Caco-2 (cell line): ENCODE measurements at regions not wholly inside any gene's neighbourhood (a gene's known extent, or its start where the extent isn't known, plus 50 kb on each side); places are given as distances from the start of the nearest gene placed in this dataset.

ENCODE experiments used
- BruUV-seq: library from RNA; stranded (reverse); fragments of 400-500 nt; replicated peaks from 2 replicates; lab custom pipeline; 2021; lab: Mats Ljungman, UMichigan
- CTCF ChIA-PET: fragments of 300-600 bp; sonication (Branson Sonifier 250); formaldehyde crosslinking; loops from one replicate; lab custom pipeline; 2022; ENCODE audit warnings: antibody characterized with exemption; lab: Charles Lee
- POLR2A ChIA-PET: fragments of 300-600 bp; sonication (Branson Sonifier 250); formaldehyde crosslinking; loops from one replicate; lab custom pipeline; 2022; ENCODE audit warnings: antibody characterized with exemption; lab: Charles Lee
- DNase-seq, 2 experiments: peaks; one replicate each; pipeline versions ENCODE4 v3.0.0 to v3.0.0-alpha.2; 2020 to 2022
- H3K27me3 ChIP-seq: replicated peaks from 2 replicates; pipeline ENCODE4 v1.6.0; 2011; ENCODE audit warnings: low read length; ENCODE audit not compliant: control insufficient read depth, insufficient read depth
- H3K36me3 ChIP-seq: 2 replicates; pipeline ENCODE4 v1.5.1; 2011; ENCODE audit warnings: low read length; ENCODE audit not compliant: control insufficient read depth, insufficient read depth
- H3K4me1 ChIP-seq: fragments of 250-450 bp; sonication (Bioruptor Pico); 2 replicates; pipeline ENCODE4 v1.5.1; 2020; ENCODE audit warnings: mild to moderate bottlenecking
- H3K4me3 ChIP-seq: 2 replicates; pipeline ENCODE4 v1.5.1; 2011; ENCODE audit warnings: low read depth, mild to moderate bottlenecking, control low read depth, low read length
- H3K9me3 ChIP-seq: fragments of 250-450 bp; sonication (Bioruptor Pico); 2 replicates; pipeline ENCODE4 v1.5.1; 2020; ENCODE audit warnings: mild to moderate bottlenecking, moderate library complexity
- H3K27ac Mint-ChIP-seq: one replicate; pipeline ENCODE4 v1.8.0; 2022; ENCODE audit warnings: mixed read lengths; ENCODE audit not compliant: unreplicated experiment
- H3K27me3 Mint-ChIP-seq: one replicate; pipeline ENCODE4 v1.8.0; 2022; ENCODE audit warnings: mixed read lengths; ENCODE audit not compliant: insufficient read depth, unreplicated experiment
- H3K36me3 Mint-ChIP-seq: one replicate; pipeline ENCODE4 v1.8.0; 2022; ENCODE audit warnings: mild to moderate bottlenecking, mixed read lengths; ENCODE audit not compliant: insufficient read depth, unreplicated experiment
- H3K4me1 Mint-ChIP-seq: one replicate; pipeline ENCODE4 v1.8.0; 2022; ENCODE audit warnings: low read depth, mixed read lengths; ENCODE audit not compliant: unreplicated experiment
- H3K4me3 Mint-ChIP-seq: one replicate; pipeline ENCODE4 v1.8.0; 2022; ENCODE audit warnings: mild to moderate bottlenecking, moderate library complexity, mixed read lengths; ENCODE audit not compliant: unreplicated experiment
- H3K9me3 Mint-ChIP-seq: one replicate; pipeline ENCODE4 v1.8.0; 2022; ENCODE audit warnings: mixed read lengths; ENCODE audit not compliant: unreplicated experiment
- intact Hi-C: fragments of 100-400 bp; cut with micrococcal nuclease; formaldehyde crosslinking; loops from one replicate; pipeline ENCODE4 v1.10.0; 2022; ENCODE audit not compliant: unreplicated experiment
- TF ChIP-seq, protein P1 (sequence below), 2 experiments: fragments of 200-600 bp in 1 of 2; IDR thresholded peaks; 1 replicate in 1 of 2; 2 replicates in 1 of 2; pipeline versions ENCODE4 v1.5.1 to v1.8.0; 2011 to 2022; ENCODE audit warnings: antibody characterized with exemption in 1 of 2, control low read depth in 1 of 2, inconsistent platforms in 1 of 2, low read depth in 1 of 2, low read length in 1 of 2, mild to moderate bottlenecking in 1 of 2, moderate library complexity in 1 of 2; ENCODE audit not compliant: insufficient read depth in 1 of 2, severe bottlenecking in 1 of 2, unreplicated experiment in 1 of 2

DNA sequence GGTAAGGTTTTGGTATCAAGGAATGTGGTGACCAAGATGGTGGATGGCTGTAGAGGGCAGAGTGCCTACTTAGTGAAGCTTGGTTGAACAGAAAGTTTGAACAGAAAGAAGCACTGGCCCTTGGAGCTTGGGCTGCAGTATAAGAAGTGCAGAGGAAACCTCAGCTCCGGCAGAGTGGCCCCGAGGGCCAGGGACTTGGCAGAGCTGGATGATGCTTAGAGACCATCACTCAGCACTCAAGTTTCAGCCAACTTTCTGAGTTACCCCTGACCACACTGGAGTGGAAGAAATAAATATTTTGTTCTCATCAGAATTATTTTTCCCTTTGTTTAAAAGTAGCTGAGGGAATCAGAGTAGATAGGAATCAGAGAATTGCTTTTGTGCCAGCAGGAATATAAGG, 336.7 kb downstream of the C7orf25 start:
- intact Hi-C loops, result no loop called here
- H3K36me3 ChIP-seq, result no peaks in the 10 kb centered on the region
- Mint-ChIP-seq H3K4me3 (no peak overlapping the region), H3K9me3 (peaks cover 16% of the 10 kb centered on the region), H3K27me3 (peaks cover 9% of the 10 kb centered on the region), H3K36me3 (no peaks in the 10 kb centered on the region), H3K27ac (no peak overlapping the region), H3K4me1 (no peaks in the 10 kb centered on the region)
- H3K9me3 ChIP-seq, result no peaks in the 10 kb centered on the region
- no peak for DNase-seq
- no TSS peak for BruUV-seq
- ChIA-PET POLR2A (no interaction called here), CTCF (no interaction called here)
- H3K4me3 ChIP-seq, result no peak overlapping the region
- H3K27me3 ChIP-seq, result no peaks in the 10 kb centered on the region
- TF ChIP-seq, protein P1, sequence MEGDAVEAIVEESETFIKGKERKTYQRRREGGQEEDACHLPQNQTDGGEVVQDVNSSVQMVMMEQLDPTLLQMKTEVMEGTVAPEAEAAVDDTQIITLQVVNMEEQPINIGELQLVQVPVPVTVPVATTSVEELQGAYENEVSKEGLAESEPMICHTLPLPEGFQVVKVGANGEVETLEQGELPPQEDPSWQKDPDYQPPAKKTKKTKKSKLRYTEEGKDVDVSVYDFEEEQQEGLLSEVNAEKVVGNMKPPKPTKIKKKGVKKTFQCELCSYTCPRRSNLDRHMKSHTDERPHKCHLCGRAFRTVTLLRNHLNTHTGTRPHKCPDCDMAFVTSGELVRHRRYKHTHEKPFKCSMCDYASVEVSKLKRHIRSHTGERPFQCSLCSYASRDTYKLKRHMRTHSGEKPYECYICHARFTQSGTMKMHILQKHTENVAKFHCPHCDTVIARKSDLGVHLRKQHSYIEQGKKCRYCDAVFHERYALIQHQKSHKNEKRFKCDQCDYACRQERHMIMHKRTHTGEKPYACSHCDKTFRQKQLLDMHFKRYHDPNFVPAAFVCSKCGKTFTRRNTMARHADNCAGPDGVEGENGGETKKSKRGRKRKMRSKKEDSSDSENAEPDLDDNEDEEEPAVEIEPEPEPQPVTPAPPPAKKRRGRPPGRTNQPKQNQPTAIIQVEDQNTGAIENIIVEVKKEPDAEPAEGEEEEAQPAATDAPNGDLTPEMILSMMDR (IDR thresholded peaks at IDR 0.05; ENCODE audit: insufficient read depth in 1 of 2, low read depth in 1 of 2, low read length in 1 of 2, severe bottlenecking in 1 of 2, unreplicated experiment in 1 of 2), result no peak
- H3K4me1 ChIP-seq, result no peaks in the 10 kb centered on the region

DNA sequence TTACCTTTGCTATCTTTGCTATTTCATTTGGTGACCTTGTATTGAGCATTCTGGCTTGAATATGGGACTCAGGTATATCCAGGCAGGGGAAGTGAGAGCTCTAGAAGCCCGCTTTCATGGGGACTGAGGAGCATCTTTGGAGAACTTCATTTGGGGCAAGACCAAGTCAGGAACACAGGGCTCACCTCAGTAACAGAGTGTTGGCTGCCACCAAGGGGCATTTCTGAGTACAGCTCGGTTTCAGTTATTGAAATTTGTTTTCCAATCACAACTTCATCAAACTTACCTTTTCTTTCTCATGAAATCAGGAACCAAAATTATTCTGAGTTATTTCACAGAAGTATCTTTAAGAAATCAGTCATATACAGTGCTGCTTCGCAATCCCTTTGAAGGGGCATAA, 337.2 kb downstream of the C7orf25 start:
- H3K9me3 ChIP-seq, result no peaks in the 10 kb centered on the region
- H3K36me3 ChIP-seq, result no peaks in the 10 kb centered on the region
- no TSS peak for BruUV-seq
- ChIA-PET POLR2A (no interaction called here), CTCF (no interaction called here)
- no peak for DNase-seq
- H3K4me3 ChIP-seq, result no peak overlapping the region
- H3K27ac Mint-ChIP-seq, result no peak overlapping the region
- H3K36me3 Mint-ChIP-seq, result no peaks in the 10 kb centered on the region
- no peak overlapping the region for H3K4me3 Mint-ChIP-seq
- peaks cover 16% of the 10 kb centered on the region for H3K9me3 Mint-ChIP-seq
- TF ChIP-seq, protein P1 (IDR thresholded peaks at IDR 0.05; ENCODE audit: insufficient read depth in 1 of 2, low read depth in 1 of 2, low read length in 1 of 2, severe bottlenecking in 1 of 2, unreplicated experiment in 1 of 2), result no peak
- no peaks in the 10 kb centered on the region for H3K4me1 Mint-ChIP-seq
- H3K4me1 ChIP-seq, result no peaks in the 10 kb centered on the region
- H3K27me3 Mint-ChIP-seq, result peaks cover 13% of the 10 kb centered on the region
- intact Hi-C loops, result no loop called here
- no peaks in the 10 kb centered on the region for H3K27me3 ChIP-seq

DNA sequence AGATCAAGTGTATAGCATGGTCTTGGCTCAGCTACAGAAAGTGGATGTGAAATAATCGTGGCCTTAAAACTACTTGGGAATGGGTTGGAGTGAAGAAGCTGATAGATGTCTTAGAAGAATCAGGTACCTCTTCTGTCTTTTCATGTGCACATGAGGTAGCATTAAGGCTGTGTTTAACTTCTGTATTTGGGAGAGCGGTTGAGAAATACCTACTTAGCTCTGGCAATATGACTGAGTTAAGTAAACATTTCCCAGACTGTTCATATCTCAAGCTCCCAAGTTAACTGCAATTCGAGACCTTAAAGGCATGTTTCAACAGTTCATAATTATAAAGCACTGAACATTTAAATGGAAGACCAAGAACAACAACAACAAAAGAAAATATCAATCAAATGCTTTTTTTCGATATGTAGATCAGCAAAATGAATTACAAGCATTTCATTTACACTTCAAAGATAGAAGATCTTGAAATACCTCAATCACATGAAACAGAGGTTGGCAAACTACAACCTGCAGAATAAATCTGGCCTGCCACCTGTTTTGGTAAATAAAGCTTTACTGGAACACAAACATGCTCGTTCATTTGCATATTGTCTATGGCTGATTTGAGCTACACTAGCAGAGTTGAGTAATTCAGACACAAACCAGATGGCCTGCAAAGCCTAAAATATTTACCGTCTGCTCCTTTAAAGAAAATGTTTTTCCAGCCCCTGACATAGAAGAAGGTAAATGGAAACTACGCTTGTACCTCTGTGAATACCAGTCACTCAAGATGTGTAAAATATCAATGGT, 337.1 kb upstream of the GLI3 start:
- Mint-ChIP-seq H3K27ac (no peak overlapping the region), H3K9me3 (peaks cover 11% of the 10 kb centered on the region), H3K36me3 (no peaks in the 10 kb centered on the region), H3K4me3 (no peak overlapping the region), H3K4me1 (no peaks in the 10 kb centered on the region), H3K27me3 (peaks cover 16% of the 10 kb centered on the region)
- no peaks in the 10 kb centered on the region for H3K27me3 ChIP-seq
- intact Hi-C loops, result no loop called here
- CTCF ChIA-PET, result no interaction called here
- POLR2A ChIA-PET, result no interaction called here
- no peaks in the 10 kb centered on the region for H3K4me1 ChIP-seq
- no peak overlapping the region for H3K4me3 ChIP-seq
- DNase-seq, result no peak
- no peaks in the 10 kb centered on the region for H3K9me3 ChIP-seq
- TF ChIP-seq, protein P1 (IDR thresholded peaks at IDR 0.05; ENCODE audit: insufficient read depth in 1 of 2, low read depth in 1 of 2, low read length in 1 of 2, severe bottlenecking in 1 of 2, unreplicated experiment in 1 of 2), result no peak
- H3K36me3 ChIP-seq, result no peaks in the 10 kb centered on the region
- BruUV-seq, result no TSS peak
